GM23338 (cell line): ENCODE measurements at regions not wholly inside any gene's neighbourhood (a gene's known extent, or its start where the extent isn't known, plus 50 kb on each side); places are given as distances from the start of the nearest gene placed in this dataset.
A peak's percentile ranks its signal among the peaks of the same experiment; 100 is the strongest.

Source experiments
- ATAC-seq: fragments of 200-7000 bp; cut with Tn5 transposase; 3 replicates; pipeline ENCODE4 v1.9.1; 2020
- DNase-seq: peaks from one replicate; pipeline ENCODE4 v3.0.0-alpha.2; 2015; ENCODE audit warnings: low spot score
- H2AFZ ChIP-seq: fragments of 200-600 bp; sonication (generic); 2 replicates; pipeline ENCODE4 v1.8.0; 2016; ENCODE audit warnings: antibody characterized with exemption, mild to moderate bottlenecking, moderate library complexity
- H3F3A ChIP-seq: fragments of 200-600 bp; sonication (generic); replicated peaks from 2 replicates; pipeline ENCODE4 v1.8.0; 2017; ENCODE audit warnings: antibody characterized with exemption, mixed run types, low read depth
- H3K27ac ChIP-seq: fragments of 200-600 bp; sonication (generic); 2 replicates; pipeline ENCODE4 v1.6.1; 2016; ENCODE audit warnings: low read depth
- H3K27me3 ChIP-seq: fragments of 200-600 bp; sonication (generic); 2 replicates; pipeline ENCODE4 v1.8.0; 2016; ENCODE audit warnings: mild to moderate bottlenecking, mixed run types, moderate library complexity; ENCODE audit not compliant: insufficient read depth
- H3K36me3 ChIP-seq: fragments of 200-600 bp; sonication (generic); 2 replicates; pipeline ENCODE4 v1.8.0; 2016; ENCODE audit warnings: mild to moderate bottlenecking; ENCODE audit not compliant: insufficient read depth
- H3K4me1 ChIP-seq: fragments of 200-600 bp; sonication (generic); 2 replicates; pipeline ENCODE4 v1.8.0; 2016; ENCODE audit warnings: mild to moderate bottlenecking, moderate library complexity; ENCODE audit not compliant: insufficient read depth
- H3K4me2 ChIP-seq: fragments of 200-600 bp; sonication (generic); 2 replicates; pipeline ENCODE4 v1.7.1; 2017; ENCODE audit warnings: mixed run types
- H3K4me3 ChIP-seq: fragments of 200-600 bp; sonication (generic); 2 replicates; pipeline ENCODE4 v1.6.1; 2016; ENCODE audit warnings: mixed run types
- H3K79me2 ChIP-seq: fragments of 200-600 bp; sonication (generic); replicated peaks from 2 replicates; pipeline ENCODE4 v1.8.0; 2017; ENCODE audit warnings: mild to moderate bottlenecking; ENCODE audit not compliant: insufficient read depth
- H3K9me2 ChIP-seq: fragments of 200-600 bp; sonication (generic); 2 replicates; pipeline ENCODE4 v1.8.0; 2017; ENCODE audit not compliant: insufficient read depth
- H4K20me1 ChIP-seq: fragments of 200-600 bp; sonication (generic); replicated peaks from 2 replicates; pipeline ENCODE4 v1.8.0; 2017; ENCODE audit warnings: mild to moderate bottlenecking; ENCODE audit not compliant: insufficient read depth
- H3K27ac Mint-ChIP-seq: 2 replicates; pipeline ENCODE4 v1.8.0; 2020; ENCODE audit warnings: inconsistent platforms, mild to moderate bottlenecking, moderate library complexity, mixed read lengths
- H3K27me3 Mint-ChIP-seq: 3 replicates; pipeline ENCODE4 v1.8.0; 2022; ENCODE audit warnings: low read depth, mild to moderate bottlenecking, moderate library complexity, mixed read lengths, inconsistent platforms; ENCODE audit not compliant: insufficient read depth, poor library complexity
- H3K36me3 Mint-ChIP-seq: 3 replicates; pipeline ENCODE4 v1.8.0; 2021; ENCODE audit warnings: low read depth, mild to moderate bottlenecking, inconsistent platforms, moderate library complexity, mixed read lengths
- H3K4me1 Mint-ChIP-seq: 3 replicates; pipeline ENCODE4 v1.8.0; 2020; ENCODE audit warnings: mild to moderate bottlenecking, inconsistent platforms, mixed read lengths
- H3K4me3 Mint-ChIP-seq: 3 replicates; pipeline ENCODE4 v1.8.0; 2021; ENCODE audit warnings: moderate library complexity, mild to moderate bottlenecking, inconsistent platforms, mixed read lengths
- H3K9me3 Mint-ChIP-seq: 3 replicates; pipeline ENCODE4 v1.8.0; 2020; ENCODE audit warnings: moderate library complexity, mild to moderate bottlenecking, inconsistent platforms, mixed read lengths
- CREB1 ChIP-seq: fragments of 250-450 bp; sonication (Bioruptor Pico); IDR thresholded peaks from 2 replicates; pipeline ENCODE4 v1.5.0; 2020; ENCODE audit warnings: low read depth, mild to moderate bottlenecking, moderate library complexity
- ETS1 ChIP-seq: IDR thresholded peaks from 2 replicates; pipeline ENCODE4 v1.6.1; 2016; ENCODE audit warnings: antibody characterized with exemption
- STAT1 ChIP-seq: IDR thresholded peaks from one replicate; pipeline ENCODE4 v1.6.1; 2016; ENCODE audit warnings: antibody characterized with exemption; ENCODE audit not compliant: unreplicated experiment
- TF ChIP-seq, protein P1 (sequence below): fragments of 250-450 bp; sonication (Bioruptor Pico); IDR thresholded peaks from 2 replicates; pipeline ENCODE4 v1.5.0; 2020; ENCODE audit warnings: mild to moderate bottlenecking, moderate library complexity
- TF ChIP-seq, protein P2 (sequence below), 2 experiments: fragments of 200-600 bp in 1 of 2; sonication (generic) in 1 of 2; conservative IDR thresholded peaks; 2 replicates each; pipeline versions ENCODE4 v1.5.1 to v1.6.1; 2016 to 2017; ENCODE audit warnings: antibody characterized with exemption in 2 of 2, low read depth in 2 of 2, mild to moderate bottlenecking in 2 of 2, moderate library complexity in 1 of 2

DNA sequence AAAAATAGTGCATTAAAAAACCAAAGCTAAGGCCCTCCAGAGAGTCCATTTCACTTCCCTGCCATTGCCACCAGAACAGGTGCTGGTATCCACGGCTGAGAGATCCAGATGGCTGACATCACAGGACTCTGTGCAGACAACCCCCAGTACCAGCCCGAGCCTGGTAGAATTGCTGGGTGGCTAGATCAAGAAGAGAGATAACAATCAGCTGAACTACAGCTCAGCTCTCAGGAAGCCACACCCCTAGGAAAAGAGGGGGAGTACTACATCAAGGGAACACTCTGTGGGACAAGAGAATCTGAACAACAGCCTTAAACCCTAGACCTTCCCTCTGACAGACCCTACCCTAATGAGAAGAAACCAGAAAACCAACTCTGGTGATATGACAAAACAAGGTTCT is 73.8 kb upstream of the SLIT3 start (continued):
- TF ChIP-seq, protein P1, sequence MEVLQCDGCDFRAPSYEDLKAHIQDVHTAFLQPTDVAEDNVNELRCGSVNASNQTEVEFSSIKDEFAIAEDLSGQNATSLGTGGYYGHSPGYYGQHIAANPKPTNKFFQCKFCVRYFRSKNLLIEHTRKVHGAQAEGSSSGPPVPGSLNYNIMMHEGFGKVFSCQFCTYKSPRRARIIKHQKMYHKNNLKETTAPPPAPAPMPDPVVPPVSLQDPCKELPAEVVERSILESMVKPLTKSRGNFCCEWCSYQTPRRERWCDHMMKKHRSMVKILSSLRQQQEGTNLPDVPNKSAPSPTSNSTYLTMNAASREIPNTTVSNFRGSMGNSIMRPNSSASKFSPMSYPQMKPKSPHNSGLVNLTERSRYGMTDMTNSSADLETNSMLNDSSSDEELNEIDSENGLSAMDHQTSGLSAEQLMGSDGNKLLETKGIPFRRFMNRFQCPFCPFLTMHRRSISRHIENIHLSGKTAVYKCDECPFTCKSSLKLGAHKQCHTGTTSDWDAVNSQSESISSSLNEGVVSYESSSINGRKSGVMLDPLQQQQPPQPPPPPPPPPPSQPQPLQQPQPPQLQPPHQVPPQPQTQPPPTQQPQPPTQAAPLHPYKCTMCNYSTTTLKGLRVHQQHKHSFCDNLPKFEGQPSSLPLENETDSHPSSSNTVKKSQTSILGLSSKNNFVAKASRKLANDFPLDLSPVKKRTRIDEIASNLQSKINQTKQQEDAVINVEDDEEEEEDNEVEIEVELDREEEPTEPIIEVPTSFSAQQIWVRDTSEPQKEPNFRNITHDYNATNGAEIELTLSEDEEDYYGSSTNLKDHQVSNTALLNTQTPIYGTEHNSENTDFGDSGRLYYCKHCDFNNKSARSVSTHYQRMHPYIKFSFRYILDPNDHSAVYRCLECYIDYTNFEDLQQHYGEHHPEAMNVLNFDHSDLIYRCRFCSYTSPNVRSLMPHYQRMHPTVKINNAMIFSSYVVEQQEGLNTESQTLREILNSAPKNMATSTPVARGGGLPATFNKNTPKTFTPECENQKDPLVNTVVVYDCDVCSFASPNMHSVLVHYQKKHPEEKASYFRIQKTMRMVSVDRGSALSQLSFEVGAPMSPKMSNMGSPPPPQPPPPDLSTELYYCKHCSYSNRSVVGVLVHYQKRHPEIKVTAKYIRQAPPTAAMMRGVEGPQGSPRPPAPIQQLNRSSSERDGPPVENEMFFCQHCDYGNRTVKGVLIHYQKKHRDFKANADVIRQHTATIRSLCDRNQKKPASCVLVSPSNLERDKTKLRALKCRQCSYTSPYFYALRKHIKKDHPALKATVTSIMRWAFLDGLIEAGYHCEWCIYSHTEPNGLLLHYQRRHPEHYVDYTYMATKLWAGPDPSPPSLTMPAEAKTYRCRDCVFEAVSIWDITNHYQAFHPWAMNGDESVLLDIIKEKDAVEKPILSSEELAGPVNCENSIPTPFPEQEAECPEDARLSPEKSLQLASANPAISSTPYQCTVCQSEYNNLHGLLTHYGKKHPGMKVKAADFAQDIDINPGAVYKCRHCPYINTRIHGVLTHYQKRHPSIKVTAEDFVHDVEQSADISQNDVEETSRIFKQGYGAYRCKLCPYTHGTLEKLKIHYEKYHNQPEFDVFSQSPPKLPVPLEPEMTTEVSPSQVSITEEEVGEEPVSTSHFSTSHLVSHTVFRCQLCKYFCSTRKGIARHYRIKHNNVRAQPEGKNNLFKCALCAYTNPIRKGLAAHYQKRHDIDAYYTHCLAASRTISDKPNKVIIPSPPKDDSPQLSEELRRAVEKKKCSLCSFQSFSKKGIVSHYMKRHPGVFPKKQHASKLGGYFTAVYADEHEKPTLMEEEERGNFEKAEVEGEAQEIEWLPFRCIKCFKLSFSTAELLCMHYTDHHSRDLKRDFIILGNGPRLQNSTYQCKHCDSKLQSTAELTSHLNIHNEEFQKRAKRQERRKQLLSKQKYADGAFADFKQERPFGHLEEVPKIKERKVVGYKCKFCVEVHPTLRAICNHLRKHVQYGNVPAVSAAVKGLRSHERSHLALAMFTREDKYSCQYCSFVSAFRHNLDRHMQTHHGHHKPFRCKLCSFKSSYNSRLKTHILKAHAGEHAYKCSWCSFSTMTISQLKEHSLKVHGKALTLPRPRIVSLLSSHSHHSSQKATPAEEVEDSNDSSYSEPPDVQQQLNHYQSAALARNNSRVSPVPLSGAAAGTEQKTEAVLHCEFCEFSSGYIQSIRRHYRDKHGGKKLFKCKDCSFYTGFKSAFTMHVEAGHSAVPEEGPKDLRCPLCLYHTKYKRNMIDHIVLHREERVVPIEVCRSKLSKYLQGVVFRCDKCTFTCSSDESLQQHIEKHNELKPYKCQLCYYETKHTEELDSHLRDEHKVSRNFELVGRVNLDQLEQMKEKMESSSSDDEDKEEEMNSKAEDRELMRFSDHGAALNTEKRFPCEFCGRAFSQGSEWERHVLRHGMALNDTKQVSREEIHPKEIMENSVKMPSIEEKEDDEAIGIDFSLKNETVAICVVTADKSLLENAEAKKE, result no peak
- TF ChIP-seq ETS1, result no peak

GRCh38 chr5:169374111-169374510 is 73.2 kb upstream of the SLIT3 start:
- H3K4me2 ChIP-seq, result no peak overlapping the region
- no peaks in the 10 kb centered on the region for H3K9me2 ChIP-seq
- peak; percentile 29; the same call in 1 of the 3 replicates for ATAC-seq
- no peaks in the 10 kb centered on the region for H3K79me2 ChIP-seq
- H3K4me1 ChIP-seq, result peaks cover 5% of the 10 kb centered on the region; the same call in 1 of the 2 replicates
- Mint-ChIP-seq H3K9me3 (peaks cover 12% of the 10 kb centered on the region; the same call in 2 of the 3 replicates), H3K36me3 (no peaks in the 10 kb centered on the region), H3K4me1 (peaks cover 4% of the 10 kb centered on the region; the same call in 2 of the 3 replicates), H3K27ac (no peak overlapping the region), H3K4me3 (no peak overlapping the region), H3K27me3 (no peaks in the 10 kb centered on the region)
- H3K4me3 ChIP-seq, result no peak overlapping the region
- H3F3A ChIP-seq, result no peaks in the 10 kb centered on the region
- no peaks in the 10 kb centered on the region for H3K36me3 ChIP-seq
- no peaks in the 10 kb centered on the region for H4K20me1 ChIP-seq
- H2AFZ ChIP-seq, result 0 out of 2 replicates have a peak overlapping the region, but pooled peaks have one; percentile 38
- H3K27me3 ChIP-seq, result no peaks in the 10 kb centered on the region
- no peak for DNase-seq
- no peak overlapping the region for H3K27ac ChIP-seq
- TF ChIP-seq, protein P1, result no peak
- TF ChIP-seq, protein P2, sequence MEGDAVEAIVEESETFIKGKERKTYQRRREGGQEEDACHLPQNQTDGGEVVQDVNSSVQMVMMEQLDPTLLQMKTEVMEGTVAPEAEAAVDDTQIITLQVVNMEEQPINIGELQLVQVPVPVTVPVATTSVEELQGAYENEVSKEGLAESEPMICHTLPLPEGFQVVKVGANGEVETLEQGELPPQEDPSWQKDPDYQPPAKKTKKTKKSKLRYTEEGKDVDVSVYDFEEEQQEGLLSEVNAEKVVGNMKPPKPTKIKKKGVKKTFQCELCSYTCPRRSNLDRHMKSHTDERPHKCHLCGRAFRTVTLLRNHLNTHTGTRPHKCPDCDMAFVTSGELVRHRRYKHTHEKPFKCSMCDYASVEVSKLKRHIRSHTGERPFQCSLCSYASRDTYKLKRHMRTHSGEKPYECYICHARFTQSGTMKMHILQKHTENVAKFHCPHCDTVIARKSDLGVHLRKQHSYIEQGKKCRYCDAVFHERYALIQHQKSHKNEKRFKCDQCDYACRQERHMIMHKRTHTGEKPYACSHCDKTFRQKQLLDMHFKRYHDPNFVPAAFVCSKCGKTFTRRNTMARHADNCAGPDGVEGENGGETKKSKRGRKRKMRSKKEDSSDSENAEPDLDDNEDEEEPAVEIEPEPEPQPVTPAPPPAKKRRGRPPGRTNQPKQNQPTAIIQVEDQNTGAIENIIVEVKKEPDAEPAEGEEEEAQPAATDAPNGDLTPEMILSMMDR (conservative IDR thresholded peaks at IDR 0.05; ENCODE audit: low read depth in 2 of 2), result no peak
- TF ChIP-seq STAT1, result no peak
- no peak for TF ChIP-seq CREB1 (CRISPR knock-in tag)
